AG09319 (cell line): ENCODE measurements at regions not wholly inside any gene's neighbourhood (a gene's known extent, or its start where the extent isn't known, plus 50 kb on each side); places are given as distances from the start of the nearest gene placed in this dataset.
"Not testable (repeated sequence)": the region's sequence is repeated elsewhere in the genome, so short reads cannot be mapped to it uniquely, and the experiment has no call there.

Source experiments
- DNase-seq: peaks from one replicate; pipeline ENCODE4 v3.0.0-alpha.2; 2010; ENCODE audit warnings: low read depth; ENCODE audit errors: extremely low read depth
- TF ChIP-seq, protein P1 (sequence below): IDR thresholded peaks from 2 replicates; pipeline ENCODE4 v1.5.1; 2011; ENCODE audit warnings: low read depth, mild to moderate bottlenecking, inconsistent platforms, low read length, moderate library complexity

GRCh38 chr17:69672924-69673323, 258.4 kb downstream of the MAP2K6 start:
- DNase-seq = no peak
- TF ChIP-seq, protein P1, sequence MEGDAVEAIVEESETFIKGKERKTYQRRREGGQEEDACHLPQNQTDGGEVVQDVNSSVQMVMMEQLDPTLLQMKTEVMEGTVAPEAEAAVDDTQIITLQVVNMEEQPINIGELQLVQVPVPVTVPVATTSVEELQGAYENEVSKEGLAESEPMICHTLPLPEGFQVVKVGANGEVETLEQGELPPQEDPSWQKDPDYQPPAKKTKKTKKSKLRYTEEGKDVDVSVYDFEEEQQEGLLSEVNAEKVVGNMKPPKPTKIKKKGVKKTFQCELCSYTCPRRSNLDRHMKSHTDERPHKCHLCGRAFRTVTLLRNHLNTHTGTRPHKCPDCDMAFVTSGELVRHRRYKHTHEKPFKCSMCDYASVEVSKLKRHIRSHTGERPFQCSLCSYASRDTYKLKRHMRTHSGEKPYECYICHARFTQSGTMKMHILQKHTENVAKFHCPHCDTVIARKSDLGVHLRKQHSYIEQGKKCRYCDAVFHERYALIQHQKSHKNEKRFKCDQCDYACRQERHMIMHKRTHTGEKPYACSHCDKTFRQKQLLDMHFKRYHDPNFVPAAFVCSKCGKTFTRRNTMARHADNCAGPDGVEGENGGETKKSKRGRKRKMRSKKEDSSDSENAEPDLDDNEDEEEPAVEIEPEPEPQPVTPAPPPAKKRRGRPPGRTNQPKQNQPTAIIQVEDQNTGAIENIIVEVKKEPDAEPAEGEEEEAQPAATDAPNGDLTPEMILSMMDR = no peak

GRCh38 chr17:69677130-69677529, 262.6 kb downstream of the MAP2K6 start:
- TF ChIP-seq, protein P1 = no peak
- no peak for DNase-seq

DNA sequence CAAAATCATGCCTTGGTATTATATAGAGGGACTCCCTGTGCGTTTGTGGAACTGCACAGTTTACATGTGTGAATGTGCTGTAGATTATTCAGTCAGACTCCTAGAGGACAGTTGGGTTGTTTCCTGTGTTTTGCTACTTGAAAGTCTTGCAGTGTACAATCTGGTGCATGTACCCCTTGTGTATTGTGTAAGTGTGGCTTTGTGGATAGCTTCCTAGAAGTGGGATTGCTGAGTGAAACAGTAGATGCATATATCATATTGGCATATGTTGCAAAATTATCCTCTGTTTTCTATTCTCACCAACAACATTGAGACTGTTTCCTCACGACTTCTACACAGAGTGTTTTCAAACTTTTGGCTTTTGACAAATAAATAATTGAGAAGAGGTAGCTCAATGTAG, 263.7 kb downstream of the MAP2K6 start:
- TF ChIP-seq, protein P1 = no peak
- DNase-seq = no peak

DNA sequence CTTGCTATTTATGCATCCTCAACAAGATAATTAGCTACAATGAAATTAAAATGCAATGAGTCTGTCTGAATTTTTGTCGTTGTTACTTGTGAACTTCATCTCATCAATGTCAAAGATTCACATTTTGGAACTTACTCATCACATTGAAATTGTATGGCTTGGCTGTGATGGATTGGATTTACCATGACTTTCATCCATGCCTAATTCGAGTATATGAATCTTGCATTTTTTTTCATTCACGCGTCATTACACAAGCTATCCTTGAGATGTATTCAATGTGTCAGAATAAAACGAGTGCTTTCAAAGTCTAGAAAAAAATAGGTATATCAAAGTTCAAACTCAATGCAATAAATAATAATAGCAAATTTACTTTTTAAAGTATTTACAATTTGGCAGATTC, 265.3 kb downstream of the MAP2K6 start:
- TF ChIP-seq, protein P1 = no peak
- no peak for DNase-seq

DNA sequence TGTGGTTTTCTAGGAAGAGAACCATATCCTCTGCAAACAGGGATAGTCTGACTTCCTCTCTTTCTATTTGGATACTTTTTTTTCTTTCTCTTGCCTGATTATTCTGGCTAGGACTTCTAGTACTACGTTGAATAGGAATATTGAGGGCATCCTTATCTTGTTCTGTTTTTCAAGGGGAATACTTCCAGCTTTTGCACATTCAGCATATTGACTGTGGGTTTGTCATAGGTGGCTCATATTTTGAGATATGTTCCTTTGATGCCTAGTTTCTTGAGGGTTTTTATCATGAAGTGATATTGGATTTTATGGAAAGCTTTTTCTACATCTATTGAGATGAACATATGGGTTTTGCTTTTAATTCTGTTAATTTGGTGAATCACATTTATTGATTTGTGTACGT, 269.8 kb downstream of the MAP2K6 start:
- DNase-seq = no peak
- TF ChIP-seq, protein P1 = no peak

GRCh38 chr17:69685150-69685549, 270.7 kb downstream of the MAP2K6 start:
- not testable (repeated sequence) for DNase-seq

- no peak for DNase-seq
- TF ChIP-seq, protein P1 = no peak
These were observed 276.0 kb downstream of the MAP2K6 start for GRCh38 chr17:69690531-69690930.

DNA sequence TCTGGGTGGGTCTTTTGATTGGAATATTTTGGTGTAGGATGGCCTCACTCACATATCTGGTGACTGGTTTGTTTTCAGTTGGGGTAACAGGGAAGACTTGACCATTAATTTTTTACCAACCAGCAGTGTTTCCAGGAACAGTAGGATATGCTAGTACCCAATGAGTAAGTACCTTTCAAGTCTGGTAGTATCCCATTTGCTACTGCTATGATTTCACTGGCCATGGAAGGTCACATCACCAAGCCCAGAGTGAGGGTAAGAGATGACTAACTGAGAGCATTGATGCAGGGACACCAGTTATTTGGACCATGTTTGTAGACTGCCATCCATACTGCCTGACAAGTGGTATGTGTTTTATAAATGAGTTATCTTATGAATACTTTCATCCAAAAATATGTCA, 277.7 kb downstream of the MAP2K6 start:
- DNase-seq = no peak
- TF ChIP-seq, protein P1 = no peak
